ENCODE measurements at regions not wholly inside any gene's neighbourhood (a gene's known extent, or its start where the extent isn't known, plus 50 kb on each side); places are given as distances from the start of the nearest gene placed in this dataset.

GRCh38 chr16:72620853-72621252 is 427.1 kb downstream of the ZFHX3 start:
- TF ChIP-seq CTCF (IDR thresholded peaks at IDR 0.05; ENCODE audit: insufficient read depth, low read length) (no peak), POLR2AphosphoS5 (IDR thresholded peaks at IDR 0.05; ENCODE audit: low read depth) (no peak)

Data from HL-60 (cell line).